ENCODE measurements at regions not wholly inside any gene's neighbourhood (a gene's known extent, or its start where the extent isn't known, plus 50 kb on each side); places are given as distances from the start of the nearest gene placed in this dataset.

DNA sequence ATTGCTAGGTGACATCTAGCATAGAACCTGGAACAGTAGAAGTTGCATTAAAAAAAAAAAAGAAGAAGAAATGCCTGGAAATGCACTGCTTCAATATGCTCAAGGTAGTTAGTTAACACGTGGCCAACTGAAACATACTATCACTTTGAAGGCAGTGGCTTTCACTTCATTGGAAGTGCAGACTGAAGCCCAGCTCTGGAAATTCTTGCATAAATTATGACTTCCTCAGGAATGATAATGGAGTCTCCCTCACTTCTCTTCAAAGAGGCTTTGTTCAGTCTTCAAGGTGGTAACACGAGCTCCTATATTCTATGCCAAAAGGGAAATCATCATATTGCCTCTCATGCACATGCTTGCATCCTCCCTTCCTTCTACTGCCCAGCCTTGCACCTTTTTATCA lies 715.9 kb upstream of the API5 start:
- Histone ChIP-seq H3K9me3 (ENCODE audit: low read length) (no peaks in the 10 kb centered on the region), H4K20me1 (ENCODE audit: insufficient read depth) (no peaks in the 10 kb centered on the region), H2AFZ (ENCODE audit: low read depth, low read length) (no peak overlapping the region), H3K27ac (ENCODE audit: low read length) (no peak overlapping the region), H3K36me3 (ENCODE audit: insufficient read depth, low read length) (no peaks in the 10 kb centered on the region), H3K79me2 (replicated peaks; ENCODE audit: insufficient read depth, low read length) (no peaks in the 10 kb centered on the region), H3K9ac (ENCODE audit: low read length) (no peak overlapping the region), H3K27me3 (ENCODE audit: insufficient read depth, low read depth, low read length) (no peaks in the 10 kb centered on the region), H3K4me2 (ENCODE audit: low read length) (no peak overlapping the region), H3F3A (ENCODE audit: insufficient read depth, low read length, poor library complexity, severe bottlenecking) (no peaks in the 10 kb centered on the region), H3K4me3 (ENCODE audit: low read length) (no peak overlapping the region), H3K9me2 (ENCODE audit: insufficient read depth, low read length) (no peaks in the 10 kb centered on the region)
- TF ChIP-seq SMC3 (conservative IDR thresholded peaks at IDR 0.05; ENCODE audit: poor library complexity) = no peak
- TF ChIP-seq, protein P1, sequence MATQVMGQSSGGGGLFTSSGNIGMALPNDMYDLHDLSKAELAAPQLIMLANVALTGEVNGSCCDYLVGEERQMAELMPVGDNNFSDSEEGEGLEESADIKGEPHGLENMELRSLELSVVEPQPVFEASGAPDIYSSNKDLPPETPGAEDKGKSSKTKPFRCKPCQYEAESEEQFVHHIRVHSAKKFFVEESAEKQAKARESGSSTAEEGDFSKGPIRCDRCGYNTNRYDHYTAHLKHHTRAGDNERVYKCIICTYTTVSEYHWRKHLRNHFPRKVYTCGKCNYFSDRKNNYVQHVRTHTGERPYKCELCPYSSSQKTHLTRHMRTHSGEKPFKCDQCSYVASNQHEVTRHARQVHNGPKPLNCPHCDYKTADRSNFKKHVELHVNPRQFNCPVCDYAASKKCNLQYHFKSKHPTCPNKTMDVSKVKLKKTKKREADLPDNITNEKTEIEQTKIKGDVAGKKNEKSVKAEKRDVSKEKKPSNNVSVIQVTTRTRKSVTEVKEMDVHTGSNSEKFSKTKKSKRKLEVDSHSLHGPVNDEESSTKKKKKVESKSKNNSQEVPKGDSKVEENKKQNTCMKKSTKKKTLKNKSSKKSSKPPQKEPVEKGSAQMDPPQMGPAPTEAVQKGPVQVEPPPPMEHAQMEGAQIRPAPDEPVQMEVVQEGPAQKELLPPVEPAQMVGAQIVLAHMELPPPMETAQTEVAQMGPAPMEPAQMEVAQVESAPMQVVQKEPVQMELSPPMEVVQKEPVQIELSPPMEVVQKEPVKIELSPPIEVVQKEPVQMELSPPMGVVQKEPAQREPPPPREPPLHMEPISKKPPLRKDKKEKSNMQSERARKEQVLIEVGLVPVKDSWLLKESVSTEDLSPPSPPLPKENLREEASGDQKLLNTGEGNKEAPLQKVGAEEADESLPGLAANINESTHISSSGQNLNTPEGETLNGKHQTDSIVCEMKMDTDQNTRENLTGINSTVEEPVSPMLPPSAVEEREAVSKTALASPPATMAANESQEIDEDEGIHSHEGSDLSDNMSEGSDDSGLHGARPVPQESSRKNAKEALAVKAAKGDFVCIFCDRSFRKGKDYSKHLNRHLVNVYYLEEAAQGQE (IDR thresholded peaks at IDR 0.05; ENCODE audit: borderline replicate concordance) = no peak
- TF ChIP-seq TAF1 (IDR thresholded peaks at IDR 0.05; ENCODE audit: low read depth) = no peak
- no peak for TF ChIP-seq MXI1 (conservative IDR thresholded peaks at IDR 0.05; ENCODE audit: poor library complexity, severe bottlenecking)
- TF ChIP-seq EP300 (conservative IDR thresholded peaks at IDR 0.05; ENCODE audit: poor library complexity, severe bottlenecking) = no peak
- TF ChIP-seq POLR2AphosphoS5 (IDR thresholded peaks at IDR 0.05) = no peak
- TF ChIP-seq RAD21 (conservative IDR thresholded peaks at IDR 0.05) = no peak
- no peak for TF ChIP-seq EZH2 (IDR thresholded peaks at IDR 0.05; ENCODE audit: borderline replicate concordance, insufficient read depth, low read length, poor library complexity, severe bottlenecking)
- TF ChIP-seq, protein P2, sequence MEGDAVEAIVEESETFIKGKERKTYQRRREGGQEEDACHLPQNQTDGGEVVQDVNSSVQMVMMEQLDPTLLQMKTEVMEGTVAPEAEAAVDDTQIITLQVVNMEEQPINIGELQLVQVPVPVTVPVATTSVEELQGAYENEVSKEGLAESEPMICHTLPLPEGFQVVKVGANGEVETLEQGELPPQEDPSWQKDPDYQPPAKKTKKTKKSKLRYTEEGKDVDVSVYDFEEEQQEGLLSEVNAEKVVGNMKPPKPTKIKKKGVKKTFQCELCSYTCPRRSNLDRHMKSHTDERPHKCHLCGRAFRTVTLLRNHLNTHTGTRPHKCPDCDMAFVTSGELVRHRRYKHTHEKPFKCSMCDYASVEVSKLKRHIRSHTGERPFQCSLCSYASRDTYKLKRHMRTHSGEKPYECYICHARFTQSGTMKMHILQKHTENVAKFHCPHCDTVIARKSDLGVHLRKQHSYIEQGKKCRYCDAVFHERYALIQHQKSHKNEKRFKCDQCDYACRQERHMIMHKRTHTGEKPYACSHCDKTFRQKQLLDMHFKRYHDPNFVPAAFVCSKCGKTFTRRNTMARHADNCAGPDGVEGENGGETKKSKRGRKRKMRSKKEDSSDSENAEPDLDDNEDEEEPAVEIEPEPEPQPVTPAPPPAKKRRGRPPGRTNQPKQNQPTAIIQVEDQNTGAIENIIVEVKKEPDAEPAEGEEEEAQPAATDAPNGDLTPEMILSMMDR (IDR thresholded peaks at IDR 0.05; ENCODE audit: poor library complexity, severe bottlenecking) = no peak

DNA sequence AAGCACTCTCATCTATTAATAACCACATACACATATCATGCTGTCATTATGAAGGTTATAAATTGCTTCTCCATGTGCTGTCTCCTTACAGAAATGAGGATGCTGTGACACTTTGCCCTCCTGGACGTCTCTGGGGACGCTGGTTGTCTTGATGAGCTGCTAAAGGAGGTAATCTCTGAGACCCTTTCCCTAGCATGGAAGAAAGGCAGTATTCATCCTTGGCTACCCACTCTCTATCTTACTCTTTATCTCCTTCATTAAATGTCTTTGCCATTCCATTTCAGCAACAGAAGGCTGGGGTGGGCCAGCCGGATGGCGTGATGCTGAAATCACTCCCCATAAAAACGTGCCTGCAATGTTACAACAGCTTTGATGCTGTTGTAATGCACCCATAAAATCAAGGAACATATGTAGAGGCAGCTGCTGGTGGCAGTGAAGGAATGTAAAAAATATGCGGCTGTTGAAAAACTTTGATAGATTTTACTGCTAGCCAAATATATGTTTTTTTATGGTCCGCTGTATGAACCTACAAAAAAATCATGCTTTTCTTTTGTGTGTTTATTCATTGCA lies 715.1 kb upstream of the API5 start:
- H3K4me3 ChIP-seq (ENCODE audit: low read length) = no peak overlapping the region
- H2AFZ ChIP-seq (ENCODE audit: low read depth, low read length) = no peak overlapping the region
- no peak overlapping the region for H3K27ac ChIP-seq (ENCODE audit: low read length)
- no peak overlapping the region for H3K4me2 ChIP-seq (ENCODE audit: low read length)
- no peaks in the 10 kb centered on the region for H3K9me2 ChIP-seq (ENCODE audit: insufficient read depth, low read length)
- H3K9me3 ChIP-seq (ENCODE audit: low read length) = no peaks in the 10 kb centered on the region
- H3K27me3 ChIP-seq (ENCODE audit: insufficient read depth, low read depth, low read length) = no peaks in the 10 kb centered on the region
- H4K20me1 ChIP-seq (ENCODE audit: insufficient read depth) = no peaks in the 10 kb centered on the region
- no peaks in the 10 kb centered on the region for H3K36me3 ChIP-seq (ENCODE audit: insufficient read depth, low read length)
- H3F3A ChIP-seq (ENCODE audit: insufficient read depth, low read length, poor library complexity, severe bottlenecking) = no peaks in the 10 kb centered on the region
- H3K79me2 ChIP-seq (replicated peaks; ENCODE audit: insufficient read depth, low read length) = no peaks in the 10 kb centered on the region
- no peak overlapping the region for H3K9ac ChIP-seq (ENCODE audit: low read length)
- TF ChIP-seq RAD21 (conservative IDR thresholded peaks at IDR 0.05) = no peak
- TF ChIP-seq EZH2 (IDR thresholded peaks at IDR 0.05; ENCODE audit: borderline replicate concordance, insufficient read depth, low read length, poor library complexity, severe bottlenecking) = no peak
- TF ChIP-seq TAF1 (IDR thresholded peaks at IDR 0.05; ENCODE audit: low read depth) = no peak
- TF ChIP-seq SMC3 (conservative IDR thresholded peaks at IDR 0.05; ENCODE audit: poor library complexity) = no peak
- TF ChIP-seq EP300 (conservative IDR thresholded peaks at IDR 0.05; ENCODE audit: poor library complexity, severe bottlenecking) = no peak
- TF ChIP-seq, protein P1 (IDR thresholded peaks at IDR 0.05; ENCODE audit: borderline replicate concordance) = no peak
- no peak for TF ChIP-seq MXI1 (conservative IDR thresholded peaks at IDR 0.05; ENCODE audit: poor library complexity, severe bottlenecking)
- TF ChIP-seq, protein P2 (IDR thresholded peaks at IDR 0.05; ENCODE audit: poor library complexity, severe bottlenecking) = no peak
- TF ChIP-seq POLR2AphosphoS5 (IDR thresholded peaks at IDR 0.05) = no peak
